MM.1S (cell line): ENCODE measurements at regions not wholly inside any gene's neighbourhood (a gene's known extent, or its start where the extent isn't known, plus 50 kb on each side); places are given as distances from the start of the nearest gene placed in this dataset.
A peak's percentile ranks its signal among the peaks of the same experiment; 100 is the strongest.

Experiments used
- DNase-seq: peaks from one replicate; pipeline ENCODE4 v3.0.0-alpha.2; 2015
- H2AFZ ChIP-seq: fragments of 300-600 bp; sonication (generic); 2 replicates; pipeline ENCODE4 v1.6.0; 2016; ENCODE audit warnings: antibody characterized with exemption, low read length
- H3F3A ChIP-seq: fragments of 300-600 bp; sonication (generic); 2 replicates; pipeline ENCODE4 v1.6.1; 2016; ENCODE audit warnings: mild to moderate bottlenecking, antibody characterized with exemption, low read length, moderate library complexity, mixed read lengths; ENCODE audit not compliant: insufficient read depth
- H3K27ac ChIP-seq: fragments of 300-600 bp; sonication (generic); 2 replicates; pipeline ENCODE4 v1.5.1; 2016; ENCODE audit warnings: mild to moderate bottlenecking, low read length
- H3K27me3 ChIP-seq: fragments of 300-600 bp; sonication (generic); replicated peaks from 2 replicates; pipeline ENCODE4 v1.6.0; 2016; ENCODE audit warnings: low read length; ENCODE audit not compliant: insufficient read depth
- H3K36me3 ChIP-seq: fragments of 300-600 bp; sonication (generic); replicated peaks from 2 replicates; pipeline ENCODE4 v1.6.1; 2016; ENCODE audit warnings: mild to moderate bottlenecking, low read length, mixed read lengths; ENCODE audit not compliant: insufficient read depth
- H3K4me1 ChIP-seq: fragments of 300-600 bp; sonication (generic); 2 replicates; pipeline ENCODE4 v1.6.1; 2016; ENCODE audit warnings: low read length, mixed read lengths
- H3K4me2 ChIP-seq: fragments of 300-600 bp; sonication (generic); 2 replicates; pipeline ENCODE4 v1.6.0; 2016; ENCODE audit warnings: low read depth, low read length
- H3K4me3 ChIP-seq: fragments of 300-600 bp; sonication (generic); 2 replicates; pipeline ENCODE4 v1.5.1; 2016; ENCODE audit warnings: low read length, mixed read lengths
- H3K79me2 ChIP-seq: fragments of 300-600 bp; sonication (generic); 2 replicates; pipeline ENCODE4 v1.6.1; 2016; ENCODE audit warnings: mixed run types, low read length, mixed read lengths
- H3K9ac ChIP-seq: fragments of 300-600 bp; sonication (generic); 2 replicates; pipeline ENCODE4 v1.6.1; 2016; ENCODE audit warnings: low read length, mixed read lengths
- H3K9me2 ChIP-seq: fragments of 300-600 bp; sonication (generic); replicated peaks from 2 replicates; pipeline ENCODE4 v1.6.1; 2016; ENCODE audit warnings: mild to moderate bottlenecking, low read length, mixed read lengths; ENCODE audit not compliant: insufficient read depth
- H3K9me3 ChIP-seq: fragments of 300-600 bp; sonication (generic); replicated peaks from 2 replicates; pipeline ENCODE4 v1.6.1; 2016; ENCODE audit warnings: mild to moderate bottlenecking, low read length, mixed read lengths; ENCODE audit not compliant: insufficient read depth
- H4K20me1 ChIP-seq: fragments of 300-600 bp; sonication (generic); 2 replicates; pipeline ENCODE4 v1.6.1; 2016; ENCODE audit warnings: mild to moderate bottlenecking, low read length, moderate library complexity, mixed read lengths; ENCODE audit not compliant: insufficient read depth
- CTCF ChIP-seq: fragments of 300-600 bp; sonication (generic); IDR thresholded peaks from 2 replicates; pipeline ENCODE4 v1.5.1; 2016; ENCODE audit warnings: antibody characterized with exemption, low read length, mixed read lengths
- EZH2 ChIP-seq: fragments of 300-600 bp; sonication (generic); optimal IDR thresholded peaks from 2 replicates; pipeline ENCODE3; 2017; ENCODE audit warnings: low read depth, mild to moderate bottlenecking, antibody characterized with exemption, low read length, mixed read lengths
- EZH2phosphoT487 ChIP-seq: fragments of 300-600 bp; sonication (generic); IDR thresholded peaks from 2 replicates; pipeline ENCODE4 v1.6.1; 2018; ENCODE audit warnings: antibody characterized with exemption, low read length

- no peak overlapping the region for H3K27ac ChIP-seq
- DNase-seq = no peak
- TF ChIP-seq EZH2 (no peak), CTCF (no peak)
- H3K9me3 ChIP-seq = no peaks in the 10 kb centered on the region
- H3K9me2 ChIP-seq = no peaks in the 10 kb centered on the region
- H3K9ac ChIP-seq = no peak overlapping the region
- H3K79me2 ChIP-seq = no peaks in the 10 kb centered on the region
- no peaks in the 10 kb centered on the region for H3K36me3 ChIP-seq
- H2AFZ ChIP-seq = no peak overlapping the region
- H3K4me2 ChIP-seq = no peak overlapping the region
- H3K4me3 ChIP-seq = no peak overlapping the region
- peaks cover 16% of the 10 kb centered on the region for H3K4me1 ChIP-seq
- no peaks in the 10 kb centered on the region for H4K20me1 ChIP-seq
- H3K27me3 ChIP-seq = no peaks in the 10 kb centered on the region
- peaks cover 8% of the 10 kb centered on the region; the same call in 1 of the 2 replicates for H3F3A ChIP-seq
Observed at GRCh38 chr21:31566611-31567010, 92.9 kb upstream of the SOD1 start.

- Histone ChIP-seq H3K27ac (no peak overlapping the region), H3F3A (peaks cover 3% of the 10 kb centered on the region; the same call in 1 of the 2 replicates), H3K4me1 (peaks cover 11% of the 10 kb centered on the region), H3K4me3 (no peak overlapping the region), H3K9me3 (no peaks in the 10 kb centered on the region), H2AFZ (no peak overlapping the region), H3K4me2 (no peak overlapping the region), H3K9ac (no peak overlapping the region), H3K9me2 (no peaks in the 10 kb centered on the region), H4K20me1 (no peaks in the 10 kb centered on the region), H3K36me3 (no peaks in the 10 kb centered on the region), H3K79me2 (0 out of 2 replicates have a peak, but pooled peaks cover under 1% of the 10 kb centered on the region), H3K27me3 (no peaks in the 10 kb centered on the region)
- DNase-seq = peak; percentile 52
- peak; percentile 44 for TF ChIP-seq CTCF
- TF ChIP-seq EZH2 = no peak
Observed at GRCh38 chr21:31566064-31566463, 93.4 kb upstream of the SOD1 start.

- Histone ChIP-seq H3K4me2 (no peak overlapping the region), H2AFZ (no peak overlapping the region), H3F3A (no peaks in the 10 kb centered on the region), H3K27me3 (no peaks in the 10 kb centered on the region), H3K9me3 (no peaks in the 10 kb centered on the region), H3K9me2 (no peaks in the 10 kb centered on the region), H3K4me3 (no peak overlapping the region), H3K4me1 (peaks cover 14% of the 10 kb centered on the region; the same call in 1 of the 2 replicates), H3K9ac (no peak overlapping the region), H3K36me3 (no peaks in the 10 kb centered on the region), H3K27ac (no peak overlapping the region), H4K20me1 (no peaks in the 10 kb centered on the region), H3K79me2 (peaks cover 16% of the 10 kb centered on the region)
- TF ChIP-seq EZH2phosphoT487 = no peak
- no peak for TF ChIP-seq CTCF
- TF ChIP-seq EZH2 = no peak
- no peak for DNase-seq
Observed at GRCh38 chr21:31564439-31564838, 95.1 kb upstream of the SOD1 start.
